GM18951 (cell line): ENCODE measurements at regions not wholly inside any gene's neighbourhood (a gene's known extent, or its start where the extent isn't known, plus 50 kb on each side); places are given as distances from the start of the nearest gene placed in this dataset.

Experiments
- POLR2A ChIP-seq: IDR thresholded peaks from 4 replicates; pipeline ENCODE4 v1.6.1; 2011; ENCODE audit warnings: mild to moderate bottlenecking; ENCODE audit not compliant: insufficient read length, insufficient read depth; ENCODE audit errors: extremely low read depth
- in situ Hi-C: fragments of 300-500 bp; cut with MboI; formaldehyde crosslinking; loops from one replicate; pipeline ENCODE4 v1.12.0; 2022; ENCODE audit warnings: low sequenced_read_pairs, mixed read lengths, inconsistent platforms; ENCODE audit not compliant: unreplicated experiment

GRCh38 chr9:129256959-129257713, 79.1 kb upstream of the IER5L start:
- TF ChIP-seq POLR2A, result no peak
- in situ Hi-C loops, result no loop called here

- no peak for TF ChIP-seq POLR2A
- in situ Hi-C loops, result no loop called here
These were observed 76.7 kb upstream of the IER5L start for GRCh38 chr9:129254566-129255287.

GRCh38 chr9:129253803-129254381, 75.8 kb upstream of the IER5L start:
- no peak for TF ChIP-seq POLR2A

DNA sequence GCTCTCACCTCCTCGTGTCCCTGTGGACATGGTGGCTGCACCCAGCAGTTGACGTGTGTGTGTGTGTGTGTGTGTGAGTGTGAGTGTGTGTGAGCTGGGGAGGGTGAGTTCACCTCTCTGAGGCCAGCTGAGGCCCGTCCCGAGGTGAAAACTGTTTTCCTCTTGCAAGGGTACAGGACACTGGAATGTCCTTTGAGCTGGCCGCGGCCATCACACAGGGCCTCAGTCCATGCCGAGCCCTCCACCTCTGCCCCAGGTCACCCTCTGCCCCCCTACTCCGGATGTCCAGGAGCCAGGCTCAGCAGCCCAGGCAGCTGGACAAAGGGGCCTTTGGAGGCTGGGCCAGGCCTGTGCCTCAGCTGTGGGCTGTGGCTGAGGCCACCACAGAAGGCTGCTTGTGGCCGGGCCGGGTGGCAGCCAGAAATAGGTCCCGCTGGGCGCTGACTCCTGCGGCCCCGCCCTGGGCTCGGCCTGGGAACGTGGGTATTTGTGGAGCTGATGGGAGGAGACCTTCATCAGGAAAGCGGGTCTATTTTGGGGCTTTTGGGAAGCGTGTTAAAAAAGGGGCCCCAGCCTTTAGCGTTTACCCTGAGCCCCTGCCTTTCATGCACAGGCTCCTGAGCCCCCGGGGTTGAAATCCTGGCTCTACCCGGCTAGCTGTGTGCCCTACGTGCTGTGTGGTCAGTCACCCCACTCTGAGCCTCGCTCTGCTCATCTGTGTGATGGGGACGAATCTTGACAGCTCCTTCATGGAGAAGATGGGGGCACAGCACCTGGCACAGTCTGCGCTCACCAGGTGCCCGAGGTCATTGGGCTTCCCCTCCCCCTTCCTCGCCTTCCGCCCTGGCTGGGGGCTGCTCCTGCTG, 75.1 kb upstream of the IER5L start:
- TF ChIP-seq POLR2A, result no peak
- in situ Hi-C loops, result no loop called here

More at GRCh38 chr9:129253803-129254381, 75.8 kb upstream of the IER5L start:
- in situ Hi-C loops, result no loop called here

- TF ChIP-seq POLR2A, result no peak
- in situ Hi-C loops, result no loop called here
These were observed 72.7 kb upstream of the IER5L start for GRCh38 chr9:129250786-129251185.

DNA sequence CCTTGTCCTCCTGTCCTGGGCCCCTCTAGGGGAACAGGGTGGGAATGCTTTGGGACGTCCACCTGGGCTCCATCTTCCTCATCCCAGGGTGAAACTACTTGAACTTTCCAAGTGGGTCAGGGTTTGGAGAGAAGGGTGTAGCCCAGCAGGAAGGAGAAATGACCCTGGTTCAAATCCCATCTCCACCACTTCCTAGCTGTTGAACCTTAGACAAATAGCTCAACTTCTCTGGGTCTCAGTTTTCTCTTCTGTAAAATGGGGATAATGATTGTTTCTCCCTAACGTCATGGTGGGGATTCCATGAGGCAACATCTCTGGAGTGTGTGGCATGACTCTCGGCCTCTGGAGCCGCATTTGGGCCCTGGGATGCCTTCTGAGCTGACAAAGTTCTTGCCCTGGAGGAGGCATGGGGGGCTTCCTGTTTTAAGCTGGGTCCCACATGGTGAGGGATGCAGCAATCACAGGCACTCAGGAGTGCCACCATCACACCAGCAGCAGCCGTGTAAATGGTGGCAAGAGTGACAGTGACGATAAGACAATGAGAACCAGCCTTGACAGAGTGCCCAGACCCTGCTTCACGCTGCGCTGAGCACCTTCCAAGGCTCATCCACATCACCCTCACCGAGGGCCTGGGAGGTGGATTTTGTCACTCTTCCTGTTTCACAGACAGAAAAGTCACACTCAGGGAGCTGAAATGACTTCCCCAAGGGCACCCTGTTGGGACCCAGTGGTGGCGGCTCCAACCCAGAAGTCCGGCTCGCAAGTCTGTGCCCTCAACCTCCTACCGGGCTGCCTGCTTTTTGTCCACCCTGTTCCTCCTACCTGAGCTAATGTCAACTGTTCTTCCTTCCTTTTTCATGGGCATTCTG, 69.5 kb upstream of the IER5L start:
- in situ Hi-C loops, result no loop called here
- TF ChIP-seq POLR2A, result no peak

- in situ Hi-C loops, result no loop called here
- TF ChIP-seq POLR2A, result no peak
These were observed 67.2 kb upstream of the IER5L start for GRCh38 chr9:129245276-129245675.

- in situ Hi-C loops, result no loop called here
- TF ChIP-seq POLR2A, result no peak
These were observed 65.0 kb upstream of the IER5L start for GRCh38 chr9:129242971-129243561.

DNA sequence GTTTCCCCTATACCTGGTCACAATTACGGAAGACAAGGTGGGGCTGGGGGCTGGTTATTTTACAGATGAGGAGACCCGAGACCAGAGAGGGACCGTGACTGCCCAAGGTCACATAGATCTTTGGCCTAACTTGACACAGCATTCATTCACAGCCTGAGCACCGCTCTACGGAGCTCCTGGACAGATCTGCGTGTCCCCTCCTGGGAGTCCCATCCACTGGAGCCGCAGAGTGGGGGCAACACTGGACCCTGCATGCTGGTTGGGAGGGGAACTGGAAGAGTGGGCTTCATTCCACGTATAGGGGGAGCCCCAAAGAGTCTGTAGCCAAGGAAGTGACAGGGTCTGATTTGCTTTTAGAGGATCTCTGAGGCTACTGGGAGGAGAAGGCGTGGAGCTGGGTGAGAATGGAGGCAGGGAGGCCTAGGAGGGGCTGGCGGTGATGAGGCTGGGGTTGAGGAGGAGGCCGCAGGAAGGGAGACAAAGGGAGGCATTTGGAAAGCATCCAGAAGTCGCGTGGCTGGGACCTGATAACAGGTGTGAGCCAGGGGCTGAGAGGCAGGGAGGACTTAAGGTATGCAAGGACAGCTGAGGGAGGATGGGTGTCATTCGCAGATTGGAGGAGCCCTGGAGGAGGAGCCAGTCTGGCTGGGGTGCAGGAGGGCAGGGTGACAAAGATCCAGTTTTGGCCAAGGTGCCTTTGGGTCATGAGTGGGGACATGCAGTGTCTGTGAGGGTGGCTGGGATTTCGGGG, 64.3 kb upstream of the IER5L start:
- in situ Hi-C loops, result no loop called here
- TF ChIP-seq POLR2A, result no peak

- in situ Hi-C loops, result no loop called here
- TF ChIP-seq POLR2A, result no peak
These were observed 63.7 kb upstream of the IER5L start for GRCh38 chr9:129241725-129242124.

- in situ Hi-C loops, result no loop called here
- TF ChIP-seq POLR2A, result no peak
These were observed 62.6 kb upstream of the IER5L start for GRCh38 chr9:129240581-129241211.
